Natural killer cell (primary cell): ENCODE measurements at regions not wholly inside any gene's neighbourhood (a gene's known extent, or its start where the extent isn't known, plus 50 kb on each side); places are given as distances from the start of the nearest gene placed in this dataset.

Experiments
- ATAC-seq, 3 donors: fragments of 150-1000 bp in 2 of 3; fragments of 200-7000 bp in 1 of 3; cut with Tn5 transposase; 1 replicate in 1 of 3; 2 replicates in 2 of 3; pipeline ENCODE4 v1.10.0; 2021; ENCODE audit warnings: mild to moderate bottlenecking in 2 of 3, moderate library complexity in 2 of 3
- DNase-seq, 2 donors: peaks; one replicate each; pipeline versions ENCODE4 v3.0.0 to v3.0.0-alpha.2; 2013 to 2021; ENCODE audit warnings: mixed read lengths in 1 of 2
- H3K27ac ChIP-seq: one replicate; pipeline ENCODE4 v1.5.1; 2013; ENCODE audit warnings: mild to moderate bottlenecking, low read length
- H3K27me3 ChIP-seq: one replicate; pipeline ENCODE4 v1.6.1; 2013; ENCODE audit warnings: low read length; ENCODE audit not compliant: control insufficient read depth, insufficient read depth
- H3K36me3 ChIP-seq: one replicate; pipeline ENCODE4 v1.6.1; 2013; ENCODE audit warnings: low read length; ENCODE audit not compliant: control insufficient read depth, insufficient read depth
- H3K4me1 ChIP-seq: one replicate; pipeline ENCODE4 v1.6.1; 2013; ENCODE audit warnings: low read length; ENCODE audit not compliant: control insufficient read depth, insufficient read depth
- H3K4me3 ChIP-seq: one replicate; pipeline ENCODE4 v1.5.1; 2013; ENCODE audit warnings: low read length
- H3K9me3 ChIP-seq: one replicate; pipeline ENCODE4 v1.6.1; 2013; ENCODE audit warnings: low read length; ENCODE audit not compliant: control insufficient read depth, insufficient read depth
- H3K27ac Mint-ChIP-seq, 2 donors: one replicate each; pipeline ENCODE4 v1.8.0; 2022; ENCODE audit warnings: mild to moderate bottlenecking in 2 of 2, mixed read lengths in 2 of 2, moderate library complexity in 1 of 2
- H3K27me3 Mint-ChIP-seq, 2 donors: one replicate each; pipeline ENCODE4 v1.8.0; 2022; ENCODE audit warnings: low read depth in 2 of 2, mixed read lengths in 2 of 2
- H3K36me3 Mint-ChIP-seq: one replicate; pipeline ENCODE4 v1.8.0; 2022; ENCODE audit warnings: mixed read lengths
- H3K4me1 Mint-ChIP-seq, 2 donors: one replicate each; pipeline ENCODE4 v1.8.0; 2022; ENCODE audit warnings: mixed read lengths in 2 of 2
- H3K4me3 Mint-ChIP-seq: one replicate; pipeline ENCODE4 v1.8.0; 2022; ENCODE audit warnings: mild to moderate bottlenecking, moderate library complexity, mixed read lengths
- H3K9me3 Mint-ChIP-seq, 2 donors: one replicate each; pipeline ENCODE4 v1.8.0; 2022; ENCODE audit warnings: mixed read lengths in 2 of 2
- CTCF ChIP-seq: fragments of 200-600 bp; IDR thresholded peaks from one replicate; pipeline ENCODE4 v1.8.0; 2022; ENCODE audit warnings: antibody characterized with exemption
- WGBS: methylation state at CpG from one replicate; pipeline ENCODE4 v1.1.7; 2013; ENCODE audit warnings: missing lambda C conversion rate; ENCODE audit not compliant: insufficient coverage; 5-methylcytosine and 5-hydroxymethylcytosine counted together
- intact Hi-C: fragments of 100-400 bp; cut with micrococcal nuclease; formaldehyde crosslinking; loops from one replicate; pipeline ENCODE4 v1.14.2; 2022

- 79% methylated on average over 3 of the region's 4 CpGs for whole genome bisulfite sequencing
Observed at GRCh38 chr9:126081746-126082145, 244.9 kb upstream of the MVB12B start.

GRCh38 chr9:126084008-126084407 lies 242.6 kb upstream of the MVB12B start:
- H3K36me3 Mint-ChIP-seq = no peaks in the 10 kb centered on the region
- H3K36me3 ChIP-seq = no peaks in the 10 kb centered on the region
- H3K4me3 ChIP-seq = no peak overlapping the region
- no peak overlapping the region for H3K4me3 Mint-ChIP-seq
- DNase-seq (no peak), ATAC-seq (no peak)
- intact Hi-C loops = no loop called here
- H3K27ac Mint-ChIP-seq = no peak overlapping the region
- 29% methylated on average over 4 of the region's 4 CpGs for WGBS
- no peaks in the 10 kb centered on the region for H3K27me3 ChIP-seq
- peaks cover 11% of the 10 kb centered on the region in 2 donors for H3K4me1 Mint-ChIP-seq
- H3K27me3 Mint-ChIP-seq = peaks cover 11 to 13% of the 10 kb centered on the region in 2 donors
- no peaks in the 10 kb centered on the region for H3K9me3 ChIP-seq
- H3K9me3 Mint-ChIP-seq = no peaks in the 10 kb centered on the region
- no peaks in the 10 kb centered on the region for H3K4me1 ChIP-seq
- TF ChIP-seq CTCF = no peak
- H3K27ac ChIP-seq = no peak overlapping the region

More at GRCh38 chr9:126081746-126082145, 244.9 kb upstream of the MVB12B start:
- H3K4me1 ChIP-seq = no peaks in the 10 kb centered on the region
- H3K9me3 ChIP-seq = no peaks in the 10 kb centered on the region
- no peak overlapping the region for H3K27ac ChIP-seq
- ATAC-seq (no peak), DNase-seq (no peak)
- H3K27me3 ChIP-seq = no peaks in the 10 kb centered on the region
- Mint-ChIP-seq H3K36me3 (no peaks in the 10 kb centered on the region), H3K4me1 (peaks cover 11% of the 10 kb centered on the region in 2 donors), H3K9me3 (no peaks in the 10 kb centered on the region), H3K27me3 (peaks cover 15 to 21% of the 10 kb centered on the region in 2 donors), H3K4me3 (no peak overlapping the region), H3K27ac (no peak overlapping the region)
- no peaks in the 10 kb centered on the region for H3K36me3 ChIP-seq
- intact Hi-C loops = no loop called here
- no peak for TF ChIP-seq CTCF
- H3K4me3 ChIP-seq = no peak overlapping the region

- Mint-ChIP-seq H3K27me3 (peaks cover 11 to 13% of the 10 kb centered on the region in 2 donors), H3K27ac (no peak overlapping the region), H3K4me3 (no peak overlapping the region), H3K4me1 (peaks cover 11% of the 10 kb centered on the region in 2 donors), H3K9me3 (no peaks in the 10 kb centered on the region), H3K36me3 (no peaks in the 10 kb centered on the region)
- Histone ChIP-seq H3K4me1 (no peaks in the 10 kb centered on the region), H3K9me3 (no peaks in the 10 kb centered on the region), H3K27me3 (no peaks in the 10 kb centered on the region), H3K36me3 (no peaks in the 10 kb centered on the region), H3K4me3 (no peak overlapping the region), H3K27ac (no peak overlapping the region)
- no peak for ATAC-seq
- TF ChIP-seq CTCF = no peak
- DNase-seq = no peak
- intact Hi-C loops = no loop called here
- WGBS = 91% methylated on average over 7 of the region's 8 CpGs
Observed at GRCh38 chr9:126084696-126085095, 241.9 kb upstream of the MVB12B start.

- ATAC-seq = no peak
- no peak for TF ChIP-seq CTCF
- WGBS = 86% methylated on average over 1 of the region's 2 CpGs
Observed at GRCh38 chr9:126085170-126085569, 241.5 kb upstream of the MVB12B start.

More at GRCh38 chr9:126085170-126085569, 241.5 kb upstream of the MVB12B start:
- no peaks in the 10 kb centered on the region for H3K36me3 ChIP-seq
- intact Hi-C loops = no loop called here
- H3K4me3 ChIP-seq = no peak overlapping the region
- no peaks in the 10 kb centered on the region for H3K27me3 ChIP-seq
- H3K27ac ChIP-seq = no peak overlapping the region
- DNase-seq = no peak
- H3K36me3 Mint-ChIP-seq = no peaks in the 10 kb centered on the region
- H3K9me3 ChIP-seq = no peaks in the 10 kb centered on the region
- H3K27ac Mint-ChIP-seq = no peak overlapping the region
- no peak overlapping the region for H3K4me3 Mint-ChIP-seq
- H3K27me3 Mint-ChIP-seq = peaks cover 11 to 13% of the 10 kb centered on the region in 2 donors
- H3K9me3 Mint-ChIP-seq = no peaks in the 10 kb centered on the region
- H3K4me1 ChIP-seq = no peaks in the 10 kb centered on the region
- peaks cover 11% of the 10 kb centered on the region in 2 donors for H3K4me1 Mint-ChIP-seq
